ENCODE measurements at regions not wholly inside any gene's neighbourhood (a gene's known extent, or its start where the extent isn't known, plus 50 kb on each side); places are given as distances from the start of the nearest gene placed in this dataset.

GRCh38 chr13:50213526-50213925, 198.3 kb downstream of the KCNRG start:
- no peak for TF ChIP-seq CTCF (conservative IDR thresholded peaks at IDR 0.05 in 1 of 2, IDR thresholded peaks at IDR 0.05 in 1 of 2; ENCODE audit: low read depth in 1 of 2, low read length in 2 of 2)
- TF ChIP-seq EZH2 (IDR thresholded peaks at IDR 0.05; ENCODE audit: low read length, missing control alignments) = no peak

All from fibroblast of lung (primary cell).